ENCODE measurements at regions not wholly inside any gene's neighbourhood (a gene's known extent, or its start where the extent isn't known, plus 50 kb on each side); places are given as distances from the start of the nearest gene placed in this dataset.
A peak's percentile ranks its signal among the peaks of the same experiment; 100 is the strongest.

DNA sequence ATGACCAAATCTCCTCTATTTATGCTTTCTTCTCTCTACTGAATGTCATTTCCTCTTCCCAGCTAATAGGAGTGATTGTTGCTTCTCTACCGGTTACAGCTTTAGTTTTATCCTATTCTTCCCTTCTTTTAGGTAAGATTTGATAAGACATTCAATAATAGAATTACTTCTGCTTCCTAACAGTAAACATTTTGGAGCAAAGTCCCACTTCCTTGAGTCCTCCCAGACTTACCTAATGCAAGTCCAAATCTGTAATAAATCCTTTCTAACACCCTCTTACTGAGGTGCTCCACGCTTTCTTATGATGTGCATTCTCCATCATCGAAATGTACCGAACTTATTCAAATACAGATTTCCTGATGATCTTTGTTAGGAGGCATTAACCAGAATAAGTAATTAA is 79.2 kb upstream of the GPM6A start:
- no peak for DNase-seq (ENCODE audit: low spot score)
- TF ChIP-seq, protein P1, sequence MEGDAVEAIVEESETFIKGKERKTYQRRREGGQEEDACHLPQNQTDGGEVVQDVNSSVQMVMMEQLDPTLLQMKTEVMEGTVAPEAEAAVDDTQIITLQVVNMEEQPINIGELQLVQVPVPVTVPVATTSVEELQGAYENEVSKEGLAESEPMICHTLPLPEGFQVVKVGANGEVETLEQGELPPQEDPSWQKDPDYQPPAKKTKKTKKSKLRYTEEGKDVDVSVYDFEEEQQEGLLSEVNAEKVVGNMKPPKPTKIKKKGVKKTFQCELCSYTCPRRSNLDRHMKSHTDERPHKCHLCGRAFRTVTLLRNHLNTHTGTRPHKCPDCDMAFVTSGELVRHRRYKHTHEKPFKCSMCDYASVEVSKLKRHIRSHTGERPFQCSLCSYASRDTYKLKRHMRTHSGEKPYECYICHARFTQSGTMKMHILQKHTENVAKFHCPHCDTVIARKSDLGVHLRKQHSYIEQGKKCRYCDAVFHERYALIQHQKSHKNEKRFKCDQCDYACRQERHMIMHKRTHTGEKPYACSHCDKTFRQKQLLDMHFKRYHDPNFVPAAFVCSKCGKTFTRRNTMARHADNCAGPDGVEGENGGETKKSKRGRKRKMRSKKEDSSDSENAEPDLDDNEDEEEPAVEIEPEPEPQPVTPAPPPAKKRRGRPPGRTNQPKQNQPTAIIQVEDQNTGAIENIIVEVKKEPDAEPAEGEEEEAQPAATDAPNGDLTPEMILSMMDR (IDR thresholded peaks at IDR 0.05; ENCODE audit: extremely low read depth, insufficient read depth, missing control alignments) = no peak
- in situ Hi-C loops (cut with MboI; ENCODE audit: low pct_unique_long_range_greater_than_20kb, low sequenced_read_pairs, unreplicated experiment) = loop anchor here (25.0 kb wide), 1 partner anchor 329 kb away; no protein-coding TSS in a partner anchor

DNA sequence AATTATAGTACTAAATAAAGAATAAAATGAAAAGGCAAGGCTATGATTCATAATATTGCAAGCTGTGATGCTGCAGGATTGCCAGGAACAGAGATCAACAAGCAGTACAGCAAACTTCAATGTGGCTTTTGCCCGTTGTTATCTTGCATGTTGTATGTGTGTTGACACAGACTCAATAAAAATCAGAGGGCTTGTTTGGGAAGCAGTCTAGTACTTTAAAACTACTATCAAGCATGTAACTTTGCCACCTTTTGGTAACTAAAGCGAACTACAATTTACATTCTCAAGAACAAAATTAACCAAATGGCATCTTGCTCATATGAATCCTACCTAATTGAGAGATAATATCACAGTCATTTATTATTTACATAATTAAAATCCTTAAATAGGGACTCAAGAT is 79.8 kb upstream of the GPM6A start:
- peak; percentile 18 for DNase-seq (ENCODE audit: low spot score)
- in situ Hi-C loops (cut with MboI; ENCODE audit: low pct_unique_long_range_greater_than_20kb, low sequenced_read_pairs, unreplicated experiment) = loop anchor here (25.0 kb wide), 1 partner anchor 330 kb away; no protein-coding TSS in a partner anchor
- TF ChIP-seq, protein P1 (IDR thresholded peaks at IDR 0.05; ENCODE audit: extremely low read depth, insufficient read depth, missing control alignments) = peak; percentile 60

DNA sequence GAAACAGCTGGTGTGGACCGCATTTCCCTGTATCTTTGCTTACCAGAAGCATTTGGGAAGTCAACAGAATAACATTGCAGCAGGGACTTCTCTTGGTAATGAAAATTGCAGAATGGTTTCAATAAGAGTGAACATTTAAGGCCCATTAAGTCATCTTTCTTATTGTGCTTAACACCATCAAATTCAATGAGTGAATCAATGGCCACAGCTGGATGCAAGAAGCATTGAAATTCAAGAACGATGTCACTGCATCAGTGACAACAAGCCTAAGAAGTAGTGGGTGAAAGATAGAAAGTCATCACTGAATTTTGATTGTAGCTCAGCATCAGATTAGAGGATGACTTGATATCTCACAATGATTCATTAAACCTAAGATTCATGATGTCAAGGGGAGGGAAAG is 93.9 kb upstream of the GPM6A start:
- in situ Hi-C loops (cut with MboI; ENCODE audit: low pct_unique_long_range_greater_than_20kb, low sequenced_read_pairs, unreplicated experiment) = no loop called here
- TF ChIP-seq, protein P1 (IDR thresholded peaks at IDR 0.05; ENCODE audit: extremely low read depth, insufficient read depth, missing control alignments) = no peak
- DNase-seq (ENCODE audit: low spot score) = no peak

DNA sequence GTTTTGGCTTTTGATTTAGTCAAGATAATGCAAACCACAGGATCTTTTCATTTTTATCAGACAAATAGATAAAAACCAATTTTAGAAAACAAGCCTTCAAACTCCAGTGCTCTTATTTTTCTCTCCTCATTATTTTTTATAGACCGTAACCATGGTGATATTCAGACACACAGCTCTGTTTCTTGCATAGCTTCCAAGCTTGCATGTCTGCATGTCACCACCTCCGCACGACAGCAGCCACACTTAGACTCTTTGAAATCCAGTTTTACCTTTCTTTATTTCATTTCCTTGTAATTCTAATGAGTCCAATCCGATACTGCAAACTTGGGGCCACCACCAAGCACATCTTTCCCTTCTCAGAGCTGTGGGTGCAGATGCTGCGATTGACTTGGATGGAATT is 94.3 kb upstream of the GPM6A start:
- no peak for DNase-seq (ENCODE audit: low spot score)
- TF ChIP-seq, protein P1 (IDR thresholded peaks at IDR 0.05; ENCODE audit: extremely low read depth, insufficient read depth, missing control alignments) = no peak
- in situ Hi-C loops (cut with MboI; ENCODE audit: low pct_unique_long_range_greater_than_20kb, low sequenced_read_pairs, unreplicated experiment) = no loop called here

DNA sequence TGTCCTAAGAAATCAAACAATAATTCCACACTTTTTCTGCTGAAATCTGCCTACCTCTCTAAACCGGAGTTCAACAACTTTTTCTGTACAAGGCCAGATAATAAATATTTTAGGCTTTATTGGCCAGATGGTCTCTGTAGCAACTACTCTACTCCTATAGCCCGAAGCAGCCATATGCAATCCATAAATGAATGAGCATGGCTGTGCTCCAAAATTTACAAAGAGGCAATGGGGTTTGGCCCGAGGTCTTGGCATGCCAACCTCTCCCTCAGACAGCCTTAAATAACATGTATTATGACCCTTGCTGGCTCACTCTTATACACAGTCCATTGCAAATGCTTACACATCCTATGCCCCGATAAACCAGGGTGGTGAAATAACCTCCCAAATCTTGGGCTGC is 98.6 kb upstream of the GPM6A start:
- no peak for DNase-seq (ENCODE audit: low spot score)
- TF ChIP-seq, protein P1 (IDR thresholded peaks at IDR 0.05; ENCODE audit: extremely low read depth, insufficient read depth, missing control alignments) = no peak
- in situ Hi-C loops (cut with MboI; ENCODE audit: low pct_unique_long_range_greater_than_20kb, low sequenced_read_pairs, unreplicated experiment) = no loop called here

DNA sequence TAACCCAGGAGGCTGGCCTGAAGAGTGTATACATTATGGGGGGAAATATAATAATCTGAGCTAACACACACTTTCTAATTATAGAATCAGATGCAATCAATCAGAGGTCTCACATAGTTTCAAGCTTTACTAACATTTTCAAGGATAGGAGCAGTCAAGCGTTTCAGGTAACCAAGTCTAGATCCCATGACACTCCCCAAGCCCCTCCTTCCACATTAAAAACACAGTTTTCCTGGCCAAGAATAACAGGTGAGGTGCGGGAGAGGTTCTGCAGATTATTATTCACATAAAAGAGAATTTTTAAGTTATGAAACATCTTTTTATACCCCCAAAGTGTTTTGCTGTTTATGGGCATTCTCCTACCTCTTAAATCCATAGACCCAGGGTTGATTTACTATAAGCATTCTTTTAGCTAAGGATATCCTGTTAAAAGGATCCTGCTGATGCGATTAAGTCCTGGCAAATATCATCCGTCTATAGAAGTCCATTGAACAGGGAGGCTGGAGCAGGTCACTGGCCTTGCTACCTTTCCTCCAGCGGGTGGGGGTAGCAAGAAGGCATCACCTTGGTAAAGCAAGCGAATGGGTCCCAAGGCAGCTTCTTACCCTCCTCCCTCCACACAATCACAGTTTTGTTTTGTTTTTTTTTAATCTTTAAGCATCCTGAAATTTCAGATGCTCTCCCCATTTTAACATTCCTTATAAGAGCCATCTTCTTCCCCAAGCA is 104.7 kb upstream of the GPM6A start:
- DNase-seq (ENCODE audit: low spot score) = no peak
- TF ChIP-seq, protein P1 (IDR thresholded peaks at IDR 0.05; ENCODE audit: extremely low read depth, insufficient read depth, missing control alignments) = no peak
- in situ Hi-C loops (cut with MboI; ENCODE audit: low pct_unique_long_range_greater_than_20kb, low sequenced_read_pairs, unreplicated experiment) = no loop called here

All from GM13977 (cell line).